Head of caudate nucleus (tissue), 42 donors: ENCODE measurements at regions not wholly inside any gene's neighbourhood (a gene's known extent, or its start where the extent isn't known, plus 50 kb on each side); places are given as distances from the start of the nearest gene placed in this dataset.

Experiments
- DNase-seq, 42 donors: peaks; one replicate each; pipeline versions ENCODE4 v3.0.0 to v3.0.0-alpha.2; 2020 to 2021; ENCODE audit warnings: mixed read lengths in 7 of 42
- intact Hi-C: fragments of 100-400 bp; cut with DNase I; formaldehyde crosslinking; loops from one replicate; pipeline ENCODE4 v1.15.0; 2022

DNA sequence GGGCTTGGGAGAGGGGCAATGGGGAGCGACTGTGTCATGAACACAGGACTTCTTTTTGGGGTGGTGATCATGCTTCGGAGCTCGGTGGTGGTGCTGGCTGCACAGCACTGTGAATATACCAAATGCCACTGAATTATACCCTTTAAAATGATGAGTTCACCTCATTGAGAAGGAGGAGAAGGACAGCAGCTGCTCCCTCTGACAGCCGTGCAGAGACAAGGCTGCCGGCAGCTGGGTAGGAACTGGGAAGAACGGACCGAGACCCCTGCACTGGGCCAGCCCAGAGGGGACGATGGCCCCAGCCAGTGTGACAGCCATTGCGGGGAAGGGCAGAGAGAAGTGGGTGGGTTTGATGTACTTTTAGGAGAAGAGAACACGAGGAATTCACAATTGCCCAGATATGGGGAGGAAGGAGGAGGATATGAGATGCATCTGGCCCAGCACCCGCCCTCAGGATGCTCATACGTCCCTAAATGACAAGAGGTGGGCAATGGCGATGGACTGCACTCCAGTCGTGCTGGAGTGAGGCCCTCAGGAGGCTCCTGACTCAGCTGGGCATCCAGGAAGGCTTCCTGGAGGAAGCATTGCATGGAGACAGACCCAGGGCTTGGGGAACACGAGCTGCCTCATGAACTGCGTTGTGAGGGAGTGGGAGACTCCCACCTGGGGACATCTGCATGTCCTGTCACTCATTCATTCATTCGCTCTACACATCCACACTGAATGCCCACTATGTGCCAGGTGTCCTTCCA lies 64.3 kb upstream of the C14orf180 start:
- peak in 2 of 42 donors; percentile 14 to 25 for DNase-seq
- intact Hi-C loops: no loop called here

DNA sequence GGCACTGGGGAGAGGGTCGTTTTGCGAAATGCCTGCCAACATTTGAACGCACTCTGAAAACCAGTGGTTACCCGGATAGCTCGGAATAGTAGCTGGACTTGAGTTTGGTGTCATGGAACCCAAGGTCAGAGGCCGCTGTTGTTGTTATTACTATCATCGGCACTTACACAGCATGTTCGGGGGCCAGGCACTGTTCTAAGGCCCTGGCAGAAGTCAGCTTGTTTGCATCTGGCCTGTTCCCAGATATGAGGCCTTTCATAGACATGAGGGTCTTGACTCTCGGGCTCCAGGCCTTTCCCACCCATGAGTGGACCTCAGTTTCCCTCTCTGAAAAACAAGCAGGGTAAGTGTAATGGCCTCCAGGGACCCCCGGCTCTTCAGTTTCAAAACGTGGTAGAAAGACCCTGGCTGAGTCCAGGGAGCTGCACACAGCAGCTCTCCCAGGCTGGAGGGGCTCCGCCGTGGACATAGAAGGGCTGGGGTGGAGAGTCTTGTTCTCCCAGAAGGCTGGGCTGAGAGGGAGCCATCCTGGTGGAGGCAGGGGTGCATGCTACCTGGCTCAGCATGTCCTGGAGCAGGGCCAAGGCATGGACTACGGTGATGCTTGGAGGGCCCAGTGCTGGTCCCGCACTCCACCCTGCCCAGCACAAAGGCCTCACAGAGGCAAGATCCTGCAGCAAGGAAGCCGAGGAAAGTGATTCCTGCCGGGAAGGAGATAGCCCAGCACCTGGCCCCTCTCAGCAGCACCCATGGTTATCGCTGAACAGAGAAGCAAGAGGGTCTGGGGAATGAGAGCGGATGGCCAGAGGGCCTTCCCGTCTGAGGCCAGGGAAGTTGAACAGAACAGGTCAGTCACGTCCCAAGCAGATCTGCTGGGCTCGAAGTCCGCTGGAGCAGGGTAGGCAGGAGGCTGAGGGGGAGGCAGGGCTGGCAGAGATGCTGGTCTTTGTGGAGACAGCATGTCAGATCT lies 63.5 kb upstream of the C14orf180 start:
- intact Hi-C loops: no loop called here
- DNase-seq: peak in 3 of 42 donors; percentile 14 to 24 (median 20)

DNA sequence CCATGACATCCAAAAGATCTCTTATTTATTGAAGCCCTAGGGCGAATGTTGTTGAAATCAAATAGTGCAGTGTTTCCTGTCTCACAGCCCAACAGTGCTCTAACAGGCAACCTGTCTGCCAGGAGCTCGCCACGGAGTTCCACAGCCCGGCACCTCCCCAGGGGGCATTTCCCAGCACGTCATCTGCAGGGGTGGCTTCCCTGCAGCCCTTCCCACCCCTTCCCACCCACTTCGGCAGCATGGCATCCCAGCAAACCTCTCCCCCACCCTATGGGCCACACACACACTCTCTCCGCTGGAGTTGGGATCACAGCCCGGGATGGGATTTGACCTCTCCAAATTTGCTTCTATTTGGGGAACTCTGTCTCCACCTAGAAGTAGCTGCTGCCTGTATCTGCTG lies 62.7 kb upstream of the C14orf180 start:
- intact Hi-C loops: no loop called here
- no peak for DNase-seq

DNA sequence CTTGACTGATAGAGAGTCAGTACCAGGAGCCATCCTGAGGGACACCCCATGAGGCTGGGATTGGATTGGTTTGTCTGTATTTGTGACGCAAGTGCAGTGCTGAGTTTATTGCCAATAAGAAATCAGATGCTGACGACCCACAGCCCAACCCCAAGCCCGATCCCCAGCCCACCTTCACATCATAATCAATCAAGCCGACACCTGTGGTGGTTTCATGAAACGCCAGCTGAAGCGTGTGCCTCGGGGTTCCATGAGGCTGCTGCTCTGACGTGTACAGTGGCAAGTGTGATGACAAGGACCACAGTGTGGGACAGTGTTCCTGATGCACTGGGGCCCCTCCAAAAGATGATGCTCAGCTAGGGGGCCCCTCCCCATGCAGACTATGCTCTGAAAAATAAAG lies 62.1 kb upstream of the C14orf180 start:
- peak in 2 of 42 donors; percentile 7 to 13 for DNase-seq
- intact Hi-C loops: no loop called here

DNA sequence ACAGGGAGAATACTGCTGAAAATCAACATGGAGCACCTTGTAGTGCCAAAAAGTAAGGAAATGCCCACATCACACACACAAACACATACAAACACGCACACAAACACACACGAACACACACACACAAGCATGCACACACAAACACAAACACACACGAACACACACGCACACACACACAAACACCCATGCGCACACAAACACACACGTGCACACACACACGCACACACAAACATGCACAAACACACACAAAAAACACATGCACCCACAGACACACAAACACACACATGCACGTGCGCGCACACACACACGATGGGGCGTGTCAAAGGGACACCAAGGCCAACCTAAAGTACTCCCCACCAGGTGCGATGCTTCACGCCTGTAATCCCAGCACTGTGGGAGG lies 61.7 kb upstream of the C14orf180 start:
- no peak for DNase-seq
- intact Hi-C loops: no loop called here

DNA sequence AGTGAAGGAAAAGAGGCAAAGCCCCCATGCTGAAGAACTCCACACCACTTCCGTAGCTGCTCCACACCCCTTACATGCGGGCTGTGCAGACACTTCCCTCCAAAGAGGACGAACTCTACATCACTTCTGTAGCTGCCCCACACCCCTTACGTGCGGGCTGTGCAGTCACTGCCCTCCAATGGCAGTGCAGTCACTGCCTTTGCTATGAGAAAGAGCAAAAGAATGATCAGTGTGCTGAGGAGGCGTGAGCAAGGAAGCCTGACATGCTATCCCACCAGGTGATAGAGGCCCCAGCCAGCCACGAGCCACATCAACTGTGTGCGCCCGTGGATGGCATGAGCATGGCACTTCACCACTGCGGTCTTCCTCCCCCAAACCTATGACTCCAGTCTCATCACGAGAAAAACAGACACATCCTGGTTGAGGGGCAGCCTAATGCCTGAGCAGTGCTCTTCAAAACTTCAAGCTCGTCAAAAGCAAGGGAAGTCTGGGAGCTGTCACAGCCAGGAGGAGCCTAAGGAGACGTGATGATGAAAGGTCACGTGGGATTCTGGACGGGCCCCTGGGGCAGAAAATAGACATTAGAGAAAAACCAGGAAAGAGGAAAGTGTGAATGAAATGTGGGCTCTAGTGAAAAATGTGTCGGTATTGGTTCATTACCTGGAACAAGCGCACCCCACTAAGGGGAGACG lies 60.8 kb upstream of the C14orf180 start:
- peak in 3 of 42 donors; percentile 5 to 26 (median 23) for DNase-seq
- intact Hi-C loops: no loop called here

DNA sequence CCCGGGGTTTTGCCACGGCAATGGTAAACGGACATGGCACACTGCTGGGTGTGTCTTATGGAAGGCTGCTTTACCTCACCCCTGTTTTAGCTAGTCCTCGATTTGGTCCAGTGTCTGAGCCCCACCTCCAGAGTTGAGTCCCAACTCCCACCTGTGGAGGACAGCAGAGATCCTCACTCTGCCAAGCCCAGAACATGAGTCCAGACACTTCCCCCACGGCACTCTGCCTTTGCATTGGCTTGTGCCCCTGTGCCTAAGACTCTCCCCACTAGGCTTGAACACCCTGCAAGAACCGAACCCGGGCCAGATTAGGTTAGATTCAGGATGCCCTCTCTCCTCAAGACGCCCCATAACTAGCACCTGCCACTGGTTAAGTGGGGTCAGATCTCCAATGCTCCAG lies 59.8 kb upstream of the C14orf180 start:
- intact Hi-C loops: no loop called here

DNA sequence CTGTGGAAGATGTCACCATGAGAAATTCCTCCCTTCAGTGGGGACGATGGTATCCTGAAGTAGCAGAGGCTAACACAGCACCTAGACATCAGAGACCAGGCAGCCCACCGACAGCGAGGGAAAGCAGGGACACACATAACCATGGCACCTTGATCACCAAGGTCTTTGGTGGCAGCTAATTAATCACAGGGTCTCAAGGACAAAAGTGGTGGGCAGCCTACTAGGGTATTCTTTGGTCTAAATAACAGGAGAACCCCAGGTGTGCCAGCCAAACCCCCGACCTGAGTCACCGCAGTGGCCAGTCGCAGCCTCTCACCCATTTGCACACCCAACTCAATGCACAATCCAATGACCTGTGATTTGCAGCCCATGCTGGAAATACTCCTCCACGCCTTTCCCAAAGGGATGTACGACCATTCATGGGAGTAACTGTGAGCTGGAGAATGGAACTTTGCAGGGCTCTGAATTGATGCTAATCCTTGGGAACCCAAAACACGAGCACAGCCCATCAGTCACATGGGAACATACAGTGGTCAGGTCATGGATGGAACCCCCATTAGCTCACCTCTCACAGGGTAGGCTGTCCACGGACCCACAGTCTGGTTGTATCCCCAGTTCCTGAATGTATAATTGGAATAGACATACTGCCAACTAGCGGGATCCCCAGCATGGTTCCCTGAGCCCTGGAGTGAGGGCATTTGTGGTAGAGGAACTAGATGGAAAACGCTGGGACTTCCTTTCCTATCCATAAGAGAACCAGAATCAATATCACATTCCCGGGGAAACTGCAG lies 58.7 kb upstream of the C14orf180 start:
- intact Hi-C loops: no loop called here
- peak in 3 of 42 donors; percentile 4 to 34 (median 15) for DNase-seq

More for the DNA sequence above, 59.8 kb upstream of the C14orf180 start:
- peak in 3 of 42 donors; percentile 13 to 27 (median 15) for DNase-seq

DNA sequence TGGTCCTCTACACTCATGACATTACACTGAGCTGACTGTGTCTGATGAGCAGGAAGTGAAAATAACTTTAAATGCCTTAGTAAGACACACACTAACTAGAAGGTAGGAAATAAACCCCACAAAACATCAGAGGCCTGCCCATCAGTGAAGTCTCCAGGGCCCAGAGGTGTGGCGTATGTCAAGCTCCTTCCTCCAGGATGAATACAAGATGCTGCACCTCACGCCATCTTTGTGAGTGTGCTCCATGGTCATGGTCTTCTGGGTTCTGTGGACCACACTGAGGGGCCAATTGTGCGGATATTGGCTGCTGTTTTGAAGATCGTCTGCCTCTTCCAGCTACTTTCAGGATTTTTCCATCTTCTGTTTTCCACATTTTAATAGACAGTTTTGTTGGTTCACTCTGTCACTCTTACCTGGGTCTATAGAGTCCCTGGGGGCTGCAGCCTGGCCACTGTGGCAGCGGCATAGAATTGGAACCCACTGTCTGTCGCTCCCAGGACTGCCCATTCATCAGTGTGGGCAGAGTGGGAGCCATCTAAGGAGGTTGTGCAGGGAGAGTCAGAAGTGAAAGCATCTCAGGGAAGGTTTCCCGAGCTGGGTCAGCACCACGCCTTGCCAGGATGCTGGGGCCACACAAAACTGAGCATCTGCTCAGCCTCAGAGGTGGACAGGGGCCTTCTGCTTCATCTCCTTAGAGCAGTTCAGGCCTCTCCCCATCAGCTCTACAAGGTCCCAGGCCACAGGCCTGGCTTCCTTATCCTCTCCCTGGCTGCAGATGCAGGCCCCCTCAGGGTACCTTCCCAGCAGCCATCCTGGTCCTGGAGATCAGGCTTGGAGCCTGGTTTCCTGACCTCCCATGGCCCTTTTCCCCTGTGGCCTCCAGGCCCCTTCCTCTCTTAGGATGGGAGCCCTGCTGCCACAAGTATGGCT lies 57.5 kb upstream of the C14orf180 start:
- DNase-seq: peak in 2 of 42 donors; percentile 10 to 13
- intact Hi-C loops: no loop called here

DNA sequence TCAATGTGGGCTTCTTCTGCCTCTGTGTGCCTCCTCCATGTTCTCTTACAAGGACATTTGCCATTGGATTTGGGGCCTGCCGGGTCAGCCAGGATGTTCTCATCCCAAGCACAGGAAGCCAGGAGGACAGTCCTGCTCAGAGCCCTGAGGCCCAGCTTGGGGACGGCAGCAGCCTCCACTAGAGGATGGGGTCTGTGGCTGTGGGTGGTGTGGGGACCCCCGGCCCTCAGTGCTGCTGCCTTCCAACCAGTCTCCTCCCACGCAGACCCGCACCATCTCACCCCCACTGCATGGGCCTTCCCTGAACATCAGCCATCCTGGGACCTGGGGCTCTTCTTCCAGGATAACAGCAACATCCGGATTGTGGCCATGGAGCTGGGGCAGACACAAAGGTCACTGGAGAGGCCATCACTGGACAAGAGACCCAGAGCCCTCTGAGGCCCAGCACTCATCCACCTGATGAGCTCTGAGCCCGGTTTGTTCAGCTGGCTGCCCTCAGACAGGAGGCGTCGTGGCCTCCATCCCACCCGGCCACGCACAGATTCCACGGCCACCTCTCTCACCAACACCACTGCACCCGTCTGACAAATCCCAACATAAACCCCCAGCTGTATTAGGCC lies 56.5 kb upstream of the C14orf180 start:
- DNase-seq: peak in 2 of 42 donors; percentile 16 to 28
- intact Hi-C loops: no loop called here

DNA sequence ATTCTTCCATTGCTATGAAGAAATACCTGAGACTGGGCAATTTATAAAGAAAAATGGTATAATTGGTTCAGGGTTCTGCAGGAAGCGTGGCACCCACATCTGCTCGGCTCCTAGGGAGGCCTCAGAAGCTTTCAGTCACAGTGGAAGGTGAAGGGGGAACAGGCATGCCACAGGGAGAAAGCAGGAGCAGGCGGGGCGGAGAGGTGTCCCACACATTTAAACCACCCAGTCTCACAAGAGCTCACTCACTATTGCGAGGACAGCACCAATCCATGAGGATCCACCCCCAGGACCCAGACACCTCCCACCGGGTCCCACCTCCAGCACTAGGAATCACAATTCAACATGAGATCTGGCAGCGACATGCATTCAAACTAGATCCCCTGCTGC lies 56.0 kb upstream of the C14orf180 start:
- peak in 2 of 42 donors; percentile 9 to 27 for DNase-seq
- intact Hi-C loops: no loop called here

DNA sequence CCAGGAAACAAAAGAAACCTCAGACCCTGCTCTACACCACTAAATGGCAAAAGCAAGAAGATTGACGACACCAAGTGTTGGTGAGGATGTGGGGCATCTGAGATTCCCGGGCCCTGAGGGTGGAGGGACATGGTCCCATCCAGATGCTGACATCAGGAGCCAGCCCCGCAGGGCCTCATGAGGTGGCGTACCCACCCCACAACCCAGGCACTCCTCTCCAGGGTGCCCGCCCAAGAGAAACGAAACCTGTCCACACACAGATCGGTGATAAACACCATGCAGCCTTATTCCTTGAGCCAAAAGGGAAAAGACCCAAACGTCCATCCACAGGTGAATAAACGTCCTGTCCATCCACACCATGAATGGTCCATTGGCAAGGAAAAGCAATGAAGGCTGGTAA lies 54.8 kb upstream of the C14orf180 start:
- intact Hi-C loops: no loop called here
- DNase-seq: peak in 1 of 42 donors; percentile 13

DNA sequence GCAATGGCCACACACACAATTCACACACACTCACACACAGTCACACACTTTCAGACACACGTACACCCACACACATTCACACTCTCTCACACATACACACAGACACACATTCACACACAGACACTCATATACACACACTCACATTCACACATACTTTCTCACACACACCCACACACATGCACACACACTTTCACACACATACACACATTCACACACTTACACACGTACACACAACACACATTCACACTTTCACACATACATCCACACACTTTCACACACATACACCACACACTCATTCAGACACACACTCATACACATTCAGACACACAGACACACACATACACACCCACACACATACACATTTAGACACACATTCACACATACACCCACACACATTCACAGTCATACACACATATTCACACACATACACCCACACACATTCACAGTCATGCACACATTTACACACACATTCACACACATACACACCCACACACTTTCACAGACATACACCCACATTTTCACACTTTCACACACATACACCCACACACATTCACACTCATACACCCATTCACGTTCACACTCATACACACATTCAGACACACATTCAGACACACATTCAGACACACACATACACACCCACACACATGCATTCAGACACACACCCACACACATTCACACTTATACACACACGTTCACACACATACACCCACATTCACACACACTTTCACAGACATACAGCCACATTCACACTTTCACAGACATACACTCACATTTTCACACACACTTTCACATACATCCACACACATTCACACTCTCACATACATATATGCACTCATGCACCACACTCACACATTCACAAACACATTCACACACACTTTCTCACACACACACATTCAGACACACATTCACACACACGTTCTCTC lies 52.6 kb upstream of the C14orf180 start:
- DNase-seq: peak in 1 of 42 donors; percentile 2
- intact Hi-C loops: no loop called here

DNA sequence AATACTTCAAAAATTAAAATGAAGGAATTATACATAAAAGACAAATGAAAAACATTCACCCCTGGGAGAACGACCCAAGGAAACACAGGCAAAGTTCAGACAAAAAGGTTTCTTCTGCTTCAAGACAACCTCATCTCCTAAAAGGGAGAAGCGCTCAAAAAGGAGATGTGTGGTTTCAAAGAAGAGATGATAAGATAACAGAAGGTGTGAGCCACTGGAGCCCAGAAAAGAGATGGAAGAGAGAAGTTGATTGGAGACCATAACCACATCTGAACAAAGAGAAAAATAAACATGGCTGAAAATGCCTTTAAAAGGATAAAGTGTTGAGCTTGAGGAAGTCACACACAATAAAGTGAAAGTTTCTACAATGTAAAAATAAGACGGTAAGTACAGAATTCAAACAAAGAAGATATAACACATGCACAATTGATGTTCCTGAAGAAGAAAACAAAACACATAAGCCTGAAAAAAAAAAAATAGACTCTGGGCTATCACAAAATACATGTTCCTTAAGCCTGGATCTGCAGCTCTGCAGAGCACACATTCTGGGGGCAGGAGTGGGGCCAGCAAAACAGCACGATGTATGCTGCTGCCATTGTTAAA lies 51.6 kb upstream of the C14orf180 start:
- no peak for DNase-seq
- intact Hi-C loops: no loop called here

DNA sequence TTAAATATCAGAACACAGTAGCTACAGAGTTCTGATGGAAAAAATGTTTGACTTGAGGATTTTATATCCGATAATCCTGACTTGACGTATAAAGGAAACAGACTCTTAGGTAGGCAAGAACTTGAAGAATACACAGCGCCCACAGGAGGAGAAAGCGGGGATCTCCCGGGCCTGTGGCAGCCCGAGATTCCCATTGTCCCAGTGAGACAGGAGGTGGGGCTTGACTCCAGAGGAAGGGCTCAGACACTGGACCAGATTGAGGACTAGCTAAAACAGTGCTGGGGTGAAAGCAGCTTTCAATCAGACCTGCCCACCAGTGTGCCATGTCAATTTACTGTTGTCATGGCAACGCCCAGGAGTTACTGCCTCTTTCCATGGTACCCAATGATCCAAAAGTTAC lies 51.1 kb upstream of the C14orf180 start:
- intact Hi-C loops: no loop called here

More for the DNA sequence above, 51.1 kb upstream of the C14orf180 start:
- DNase-seq: peak in 4 of 42 donors; percentile 4 to 15 (median 4)
